OCI-LY1 (cell line): ENCODE measurements at regions not wholly inside any gene's neighbourhood (a gene's known extent, or its start where the extent isn't known, plus 50 kb on each side); places are given as distances from the start of the nearest gene placed in this dataset.

Source experiments
- H2AFZ ChIP-seq: fragments of 200-600 bp; sonication (generic), shearing (Covaris generic); 2 replicates; pipeline ENCODE4 v1.6.0; 2014; ENCODE audit warnings: antibody characterized with exemption, mild to moderate bottlenecking, low read length
- H3F3A ChIP-seq: fragments of 200-600 bp; sonication (generic), shearing (Covaris generic); 2 replicates; pipeline ENCODE4 v1.6.0; 2014; ENCODE audit warnings: mild to moderate bottlenecking, antibody characterized with exemption, low read length, moderate library complexity; ENCODE audit not compliant: insufficient read depth
- H3K27ac ChIP-seq: fragments of 200-600 bp; sonication (generic); 2 replicates; pipeline ENCODE4 v1.5.1; 2014; ENCODE audit warnings: low read length, mixed run types, mild to moderate bottlenecking, low read depth; ENCODE audit not compliant: poor library complexity, severe bottlenecking
- H3K27me3 ChIP-seq: fragments of 200-600 bp; sonication (generic); 2 replicates; pipeline ENCODE4 v1.6.0; 2014; ENCODE audit warnings: antibody characterized with exemption, mild to moderate bottlenecking, low read length, moderate library complexity; ENCODE audit not compliant: insufficient read depth
- H3K36me3 ChIP-seq: fragments of 200-600 bp; sonication (generic); 2 replicates; pipeline ENCODE4 v1.6.1; 2014; ENCODE audit warnings: mild to moderate bottlenecking, antibody characterized with exemption, low read length, moderate library complexity, mixed read lengths; ENCODE audit not compliant: insufficient read depth
- H3K4me1 ChIP-seq: fragments of 200-600 bp; sonication (generic); 2 replicates; pipeline ENCODE4 v1.5.1; 2014; ENCODE audit warnings: mild to moderate bottlenecking, low read length, moderate library complexity; ENCODE audit not compliant: insufficient read depth, severe bottlenecking
- H3K4me2 ChIP-seq: fragments of 200-600 bp; sonication (generic), shearing (Covaris generic); 2 replicates; pipeline ENCODE4 v1.6.1; 2014; ENCODE audit warnings: low read length
- H3K4me3 ChIP-seq: fragments of 200-600 bp; sonication (generic); 2 replicates; pipeline ENCODE4 v1.5.1; 2014; ENCODE audit warnings: low read length, low read depth, mild to moderate bottlenecking, mixed read lengths; ENCODE audit not compliant: poor library complexity, severe bottlenecking
- H3K79me2 ChIP-seq: fragments of 200-600 bp; shearing (Covaris generic); 2 replicates; pipeline ENCODE4 v1.6.1; 2016; ENCODE audit warnings: mixed run types, low read length, mixed read lengths; ENCODE audit not compliant: insufficient read depth
- H3K9ac ChIP-seq: fragments of 200-600 bp; sonication (generic), shearing (Covaris generic); 2 replicates; pipeline ENCODE4 v1.6.1; 2014; ENCODE audit warnings: mild to moderate bottlenecking, low read length, mixed read lengths
- H3K9me2 ChIP-seq: fragments of 200-600 bp; sonication (generic), shearing (Covaris generic); 2 replicates; pipeline ENCODE4 v1.6.1; 2014; ENCODE audit warnings: low read depth, mild to moderate bottlenecking, low read length, mixed read lengths
- H3K9me3 ChIP-seq: fragments of 200-600 bp; shearing (Covaris generic); 2 replicates; pipeline ENCODE4 v1.6.1; 2014; ENCODE audit warnings: low read length, mixed read lengths
- H4K20me1 ChIP-seq: fragments of 200-600 bp; sonication (generic), shearing (Covaris generic); 2 replicates; pipeline ENCODE4 v1.6.0; 2016; ENCODE audit warnings: mild to moderate bottlenecking, low read length; ENCODE audit not compliant: insufficient read depth
- EZH2 ChIP-seq: fragments of 200-600 bp; sonication (generic), shearing (Covaris generic); IDR thresholded peaks from 2 replicates; pipeline ENCODE4 v1.8.0; 2017; ENCODE audit warnings: borderline replicate concordance, mixed run types, mild to moderate bottlenecking, antibody characterized with exemption, low read length, moderate library complexity, mixed read lengths
- TF ChIP-seq, protein P1 (sequence below): fragments of 200-600 bp; sonication (generic), shearing (Covaris generic); IDR thresholded peaks from 2 replicates; pipeline ENCODE4 v1.5.1; 2017; ENCODE audit warnings: mild to moderate bottlenecking, antibody characterized with exemption, low read length, moderate library complexity, mixed read lengths

DNA sequence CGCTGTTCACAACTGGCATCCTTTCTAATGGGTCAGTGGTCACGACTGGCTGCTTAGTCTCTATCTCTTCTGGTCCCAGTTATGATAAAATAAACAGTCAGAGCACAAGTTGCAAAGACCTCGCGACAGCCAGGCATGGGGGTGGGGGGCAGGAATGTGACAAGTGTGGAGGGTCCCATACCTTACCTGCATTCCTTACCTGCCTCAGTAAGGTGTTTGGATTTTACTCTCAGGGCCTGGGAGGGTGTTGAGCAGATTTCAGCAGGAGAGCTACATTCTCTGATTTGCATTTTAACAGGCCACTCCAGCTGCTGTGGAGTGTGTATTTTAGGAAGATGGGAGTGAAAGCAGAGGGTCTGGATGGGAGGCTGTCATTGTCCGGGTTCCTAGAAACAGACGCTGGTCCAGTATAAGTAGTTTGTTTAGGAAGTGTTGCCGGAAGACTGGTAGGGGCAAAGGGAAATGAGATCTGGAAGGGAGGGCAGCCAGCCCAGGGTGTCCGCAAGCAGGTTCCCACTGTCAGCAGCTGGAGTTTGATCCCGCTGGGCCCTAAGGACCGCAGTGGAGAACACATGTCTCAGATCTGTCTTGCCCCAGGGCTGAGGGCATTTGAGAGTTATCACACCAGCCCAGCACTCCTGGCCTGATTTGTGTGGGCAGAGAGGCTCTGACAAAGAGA lies 920.0 kb downstream of the UQCRFS1 start:
- Histone ChIP-seq H3K9me3 (no peaks in the 10 kb centered on the region), H3K4me3 (no peak overlapping the region), H3K9me2 (no peaks in the 10 kb centered on the region), H4K20me1 (no peaks in the 10 kb centered on the region), H3K4me1 (no peaks in the 10 kb centered on the region), H3K79me2 (no peaks in the 10 kb centered on the region), H3K9ac (no peak overlapping the region), H3K4me2 (no peak overlapping the region), H3K36me3 (no peaks in the 10 kb centered on the region), H3K27ac (no peak overlapping the region), H2AFZ (no peak overlapping the region), H3K27me3 (no peaks in the 10 kb centered on the region), H3F3A (no peaks in the 10 kb centered on the region)
- TF ChIP-seq EZH2 = no peak
- TF ChIP-seq, protein P1, sequence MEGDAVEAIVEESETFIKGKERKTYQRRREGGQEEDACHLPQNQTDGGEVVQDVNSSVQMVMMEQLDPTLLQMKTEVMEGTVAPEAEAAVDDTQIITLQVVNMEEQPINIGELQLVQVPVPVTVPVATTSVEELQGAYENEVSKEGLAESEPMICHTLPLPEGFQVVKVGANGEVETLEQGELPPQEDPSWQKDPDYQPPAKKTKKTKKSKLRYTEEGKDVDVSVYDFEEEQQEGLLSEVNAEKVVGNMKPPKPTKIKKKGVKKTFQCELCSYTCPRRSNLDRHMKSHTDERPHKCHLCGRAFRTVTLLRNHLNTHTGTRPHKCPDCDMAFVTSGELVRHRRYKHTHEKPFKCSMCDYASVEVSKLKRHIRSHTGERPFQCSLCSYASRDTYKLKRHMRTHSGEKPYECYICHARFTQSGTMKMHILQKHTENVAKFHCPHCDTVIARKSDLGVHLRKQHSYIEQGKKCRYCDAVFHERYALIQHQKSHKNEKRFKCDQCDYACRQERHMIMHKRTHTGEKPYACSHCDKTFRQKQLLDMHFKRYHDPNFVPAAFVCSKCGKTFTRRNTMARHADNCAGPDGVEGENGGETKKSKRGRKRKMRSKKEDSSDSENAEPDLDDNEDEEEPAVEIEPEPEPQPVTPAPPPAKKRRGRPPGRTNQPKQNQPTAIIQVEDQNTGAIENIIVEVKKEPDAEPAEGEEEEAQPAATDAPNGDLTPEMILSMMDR = no peak

DNA sequence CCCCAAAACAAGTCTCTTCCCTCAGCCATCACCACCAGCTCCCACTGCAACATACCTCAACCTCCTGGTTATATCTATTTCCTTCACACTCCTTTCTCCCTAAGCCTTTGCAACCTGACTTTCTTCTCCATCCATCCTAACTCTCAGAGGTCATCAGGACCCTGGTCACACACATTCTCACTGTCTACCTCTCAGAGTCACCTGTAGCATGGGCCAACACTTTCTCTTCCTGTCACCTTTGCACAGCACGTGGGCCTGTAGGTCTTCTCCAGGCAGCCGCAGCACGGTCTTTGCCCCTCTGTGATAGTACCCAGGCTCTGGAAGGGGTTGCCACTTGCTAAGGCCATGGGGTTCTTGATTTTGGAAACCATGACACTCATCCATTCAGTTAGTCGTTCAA lies 921.1 kb downstream of the UQCRFS1 start:
- Histone ChIP-seq H3K9me2 (no peaks in the 10 kb centered on the region), H3K9ac (no peak overlapping the region), H3K27ac (no peak overlapping the region), H4K20me1 (no peaks in the 10 kb centered on the region), H3K4me3 (no peak overlapping the region), H3K4me1 (no peaks in the 10 kb centered on the region), H3K79me2 (no peaks in the 10 kb centered on the region), H3K36me3 (no peaks in the 10 kb centered on the region), H3K4me2 (no peak overlapping the region), H3K27me3 (no peaks in the 10 kb centered on the region), H3F3A (no peaks in the 10 kb centered on the region), H3K9me3 (no peaks in the 10 kb centered on the region), H2AFZ (no peak overlapping the region)
- no peak for TF ChIP-seq EZH2
- TF ChIP-seq, protein P1 = no peak

DNA sequence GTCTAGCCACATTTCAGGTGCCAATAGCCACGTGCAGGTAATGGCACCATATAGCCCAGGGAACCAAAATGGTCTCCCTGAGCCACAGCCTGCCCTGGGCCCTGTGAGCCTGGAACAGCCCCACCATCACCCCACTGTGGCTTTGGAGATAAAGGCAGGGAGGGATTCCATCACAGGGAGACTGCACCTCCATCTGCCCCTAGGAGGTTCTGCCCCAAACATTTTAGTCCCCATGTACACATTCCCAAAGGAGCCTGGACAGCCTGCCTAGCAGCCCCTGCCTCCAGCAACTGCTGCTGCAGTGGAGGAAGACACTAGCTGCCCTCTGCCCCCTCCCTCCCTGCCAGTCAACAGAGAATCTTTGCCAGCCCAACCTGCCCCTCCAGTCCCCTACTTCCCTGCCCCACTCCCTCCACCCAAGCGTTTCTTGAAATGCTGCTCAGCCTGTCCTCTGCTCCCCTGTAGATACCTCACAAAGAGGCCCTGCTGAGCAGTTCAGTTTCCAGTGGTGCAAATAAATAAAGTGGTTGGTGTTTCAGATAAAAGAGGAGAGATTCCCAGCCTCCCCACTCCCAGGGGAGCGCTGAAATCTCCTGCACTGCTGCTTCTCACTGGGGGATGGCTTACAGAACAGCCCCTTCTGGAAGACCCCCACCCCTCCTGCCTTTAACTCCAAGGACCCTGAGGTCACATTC lies 921.8 kb downstream of the UQCRFS1 start:
- Histone ChIP-seq H3F3A (no peaks in the 10 kb centered on the region), H3K4me3 (no peak overlapping the region), H3K9me3 (no peaks in the 10 kb centered on the region), H3K36me3 (no peaks in the 10 kb centered on the region), H3K4me2 (no peak overlapping the region), H4K20me1 (no peaks in the 10 kb centered on the region), H2AFZ (no peak overlapping the region), H3K9ac (no peak overlapping the region), H3K4me1 (no peaks in the 10 kb centered on the region), H3K27me3 (no peaks in the 10 kb centered on the region), H3K27ac (no peak overlapping the region), H3K9me2 (no peaks in the 10 kb centered on the region), H3K79me2 (no peaks in the 10 kb centered on the region)
- TF ChIP-seq, protein P1 = no peak
- TF ChIP-seq EZH2 = no peak
